ENCODE measurements at regions not wholly inside any gene's neighbourhood (a gene's known extent, or its start where the extent isn't known, plus 50 kb on each side); places are given as distances from the start of the nearest gene placed in this dataset.

GRCh38 chr5:126338635-126339034 is 84.6 kb upstream of the GRAMD2B start:
- WGBS, 2 experiments, result 87 to 89% methylated on average over 7 of the region's 7 CpGs
- Histone ChIP-seq H3K36me3 (ENCODE audit: control insufficient read depth, insufficient read depth, low read length) (no peaks in the 10 kb centered on the region), H3K27ac (ENCODE audit: insufficient read depth, low read depth, low read length, poor library complexity, severe bottlenecking) (no peak overlapping the region), H3K27me3 (ENCODE audit: control insufficient read depth, insufficient read depth, low read length, poor library complexity, severe bottlenecking) (no peaks in the 10 kb centered on the region), H3K4me1 (ENCODE audit: control insufficient read depth, insufficient read depth, low read length) (no peaks in the 10 kb centered on the region), H3K9me3 (ENCODE audit: control insufficient read depth, low read length) (no peaks in the 10 kb centered on the region), H3K4me3 (ENCODE audit: insufficient read depth, low read depth, low read length) (no peak overlapping the region)

GRCh38 chr5:126339215-126339805 is 83.9 kb upstream of the GRAMD2B start:
- H3K36me3 ChIP-seq (ENCODE audit: control insufficient read depth, insufficient read depth, low read length), result no peaks in the 10 kb centered on the region
- H3K4me1 ChIP-seq (ENCODE audit: control insufficient read depth, insufficient read depth, low read length), result no peaks in the 10 kb centered on the region
- H3K27ac ChIP-seq (ENCODE audit: insufficient read depth, low read depth, low read length, poor library complexity, severe bottlenecking), result no peak overlapping the region
- H3K4me3 ChIP-seq (ENCODE audit: insufficient read depth, low read depth, low read length), result no peak overlapping the region
- H3K27me3 ChIP-seq (ENCODE audit: control insufficient read depth, insufficient read depth, low read length, poor library complexity, severe bottlenecking), result no peaks in the 10 kb centered on the region
- 43 to 56% methylated on average over 2 to 3 of the region's 4 CpGs for WGBS, 2 experiments
- no peaks in the 10 kb centered on the region for H3K9me3 ChIP-seq (ENCODE audit: control insufficient read depth, low read length)

GRCh38 chr5:126341906-126342630 is 81.1 kb upstream of the GRAMD2B start:
- 86 to 100% methylated on average over 1 of the region's 1 CpG for WGBS, 2 experiments
- H3K27me3 ChIP-seq (ENCODE audit: control insufficient read depth, insufficient read depth, low read length, poor library complexity, severe bottlenecking), result no peaks in the 10 kb centered on the region

GRCh38 chr5:126348855-126349635 is 74.2 kb upstream of the GRAMD2B start:
- no peaks in the 10 kb centered on the region for H3K36me3 ChIP-seq (ENCODE audit: control insufficient read depth, insufficient read depth, low read length)
- H3K27ac ChIP-seq (ENCODE audit: insufficient read depth, low read depth, low read length, poor library complexity, severe bottlenecking), result peak overlapping the region; percentile 41
- peaks cover 21% of the 10 kb centered on the region for H3K4me1 ChIP-seq (ENCODE audit: control insufficient read depth, insufficient read depth, low read length)
- H3K27me3 ChIP-seq (ENCODE audit: control insufficient read depth, insufficient read depth, low read length, poor library complexity, severe bottlenecking), result no peaks in the 10 kb centered on the region
- H3K9me3 ChIP-seq (ENCODE audit: control insufficient read depth, low read length), result no peaks in the 10 kb centered on the region
- no peak overlapping the region for H3K4me3 ChIP-seq (ENCODE audit: insufficient read depth, low read depth, low read length)
- WGBS, 2 experiments, result 66 to 67% methylated on average over 3 of the region's 3 CpGs

More at GRCh38 chr5:126341906-126342630, 81.1 kb upstream of the GRAMD2B start:
- Histone ChIP-seq H3K4me1 (ENCODE audit: control insufficient read depth, insufficient read depth, low read length) (peaks cover 3% of the 10 kb centered on the region), H3K27ac (ENCODE audit: insufficient read depth, low read depth, low read length, poor library complexity, severe bottlenecking) (no peak overlapping the region), H3K4me3 (ENCODE audit: insufficient read depth, low read depth, low read length) (no peak overlapping the region), H3K36me3 (ENCODE audit: control insufficient read depth, insufficient read depth, low read length) (no peaks in the 10 kb centered on the region), H3K9me3 (ENCODE audit: control insufficient read depth, low read length) (no peaks in the 10 kb centered on the region)

- Histone ChIP-seq H3K36me3 (ENCODE audit: control insufficient read depth, insufficient read depth, low read length) (no peaks in the 10 kb centered on the region), H3K4me1 (ENCODE audit: control insufficient read depth, insufficient read depth, low read length) (peaks cover 18% of the 10 kb centered on the region), H3K4me3 (ENCODE audit: insufficient read depth, low read depth, low read length) (no peak overlapping the region), H3K27me3 (ENCODE audit: control insufficient read depth, insufficient read depth, low read length, poor library complexity, severe bottlenecking) (no peaks in the 10 kb centered on the region), H3K9me3 (ENCODE audit: control insufficient read depth, low read length) (no peaks in the 10 kb centered on the region), H3K27ac (ENCODE audit: insufficient read depth, low read depth, low read length, poor library complexity, severe bottlenecking) (no peak overlapping the region)
- WGBS, 2 experiments, result 83 to 93% methylated on average over 1 of the region's 1 CpG
These were observed 72.1 kb upstream of the GRAMD2B start for GRCh38 chr5:126351153-126351552.

- H3K27me3 ChIP-seq (ENCODE audit: control insufficient read depth, insufficient read depth, low read length, poor library complexity, severe bottlenecking), result no peaks in the 10 kb centered on the region
- H3K9me3 ChIP-seq (ENCODE audit: control insufficient read depth, low read length), result no peaks in the 10 kb centered on the region
- H3K27ac ChIP-seq (ENCODE audit: insufficient read depth, low read depth, low read length, poor library complexity, severe bottlenecking), result no peak overlapping the region
- H3K4me3 ChIP-seq (ENCODE audit: insufficient read depth, low read depth, low read length), result no peak overlapping the region
- 73 to 85% methylated on average over 2 to 5 of the region's 6 CpGs for WGBS, 2 experiments
- H3K36me3 ChIP-seq (ENCODE audit: control insufficient read depth, insufficient read depth, low read length), result no peaks in the 10 kb centered on the region
- H3K4me1 ChIP-seq (ENCODE audit: control insufficient read depth, insufficient read depth, low read length), result peaks cover 6% of the 10 kb centered on the region
These were observed 69.0 kb upstream of the GRAMD2B start for GRCh38 chr5:126354012-126354857.

GRCh38 chr5:126354858-126355731 is 68.1 kb upstream of the GRAMD2B start:
- Histone ChIP-seq H3K4me3 (ENCODE audit: insufficient read depth, low read depth, low read length) (no peak overlapping the region), H3K27ac (ENCODE audit: insufficient read depth, low read depth, low read length, poor library complexity, severe bottlenecking) (no peak overlapping the region), H3K36me3 (ENCODE audit: control insufficient read depth, insufficient read depth, low read length) (no peaks in the 10 kb centered on the region), H3K9me3 (ENCODE audit: control insufficient read depth, low read length) (no peaks in the 10 kb centered on the region), H3K27me3 (ENCODE audit: control insufficient read depth, insufficient read depth, low read length, poor library complexity, severe bottlenecking) (no peaks in the 10 kb centered on the region), H3K4me1 (ENCODE audit: control insufficient read depth, insufficient read depth, low read length) (no peaks in the 10 kb centered on the region)
- WGBS, 2 experiments, result 91% methylated on average over 5 of the region's 5 CpGs

- no peaks in the 10 kb centered on the region for H3K9me3 ChIP-seq (ENCODE audit: control insufficient read depth, low read length)
- 87 to 95% methylated on average over 8 of the region's 8 CpGs for WGBS, 2 experiments
- H3K27ac ChIP-seq (ENCODE audit: insufficient read depth, low read depth, low read length, poor library complexity, severe bottlenecking), result no peak overlapping the region
- H3K4me1 ChIP-seq (ENCODE audit: control insufficient read depth, insufficient read depth, low read length), result no peaks in the 10 kb centered on the region
- H3K4me3 ChIP-seq (ENCODE audit: insufficient read depth, low read depth, low read length), result no peak overlapping the region
- no peaks in the 10 kb centered on the region for H3K27me3 ChIP-seq (ENCODE audit: control insufficient read depth, insufficient read depth, low read length, poor library complexity, severe bottlenecking)
- H3K36me3 ChIP-seq (ENCODE audit: control insufficient read depth, insufficient read depth, low read length), result no peaks in the 10 kb centered on the region
These were observed 67.3 kb upstream of the GRAMD2B start for GRCh38 chr5:126355940-126356339.

GRCh38 chr5:126357585-126358342 is 65.4 kb upstream of the GRAMD2B start:
- H3K4me1 ChIP-seq (ENCODE audit: control insufficient read depth, insufficient read depth, low read length), result no peaks in the 10 kb centered on the region
- no peaks in the 10 kb centered on the region for H3K36me3 ChIP-seq (ENCODE audit: control insufficient read depth, insufficient read depth, low read length)
- no peak overlapping the region for H3K27ac ChIP-seq (ENCODE audit: insufficient read depth, low read depth, low read length, poor library complexity, severe bottlenecking)
- no peaks in the 10 kb centered on the region for H3K27me3 ChIP-seq (ENCODE audit: control insufficient read depth, insufficient read depth, low read length, poor library complexity, severe bottlenecking)
- no peaks in the 10 kb centered on the region for H3K9me3 ChIP-seq (ENCODE audit: control insufficient read depth, low read length)
- no peak overlapping the region for H3K4me3 ChIP-seq (ENCODE audit: insufficient read depth, low read depth, low read length)
- WGBS, 2 experiments, result 94 to 96% methylated on average over 3 to 4 of the region's 4 CpGs

Measured in ectodermal cell (in vitro differentiated cells).